SJSA1 (cell line): ENCODE measurements at regions not wholly inside any gene's neighbourhood (a gene's known extent, or its start where the extent isn't known, plus 50 kb on each side); places are given as distances from the start of the nearest gene placed in this dataset.
A peak's percentile ranks its signal among the peaks of the same experiment; 100 is the strongest.

Experiments used
- DNase-seq, 2 experiments: peaks; one replicate each; pipeline ENCODE4 v3.0.0-alpha.2; 2015 to 2020; ENCODE audit warnings: low spot score in 2 of 2, low read depth in 1 of 2
- H3K27ac ChIP-seq: fragments of 250-450 bp; sonication (Bioruptor Pico); 2 replicates; pipeline ENCODE4 v1.5.1; 2020; ENCODE audit warnings: mild to moderate bottlenecking, moderate library complexity
- H3K27me3 ChIP-seq: fragments of 250-450 bp; sonication (Bioruptor Pico); replicated peaks from 2 replicates; pipeline ENCODE4 v1.5.1; 2020; ENCODE audit warnings: mild to moderate bottlenecking, moderate library complexity
- H3K36me3 ChIP-seq: fragments of 250-450 bp; sonication (Bioruptor Pico); 2 replicates; pipeline ENCODE4 v1.5.1; 2020; ENCODE audit warnings: mild to moderate bottlenecking
- H3K4me1 ChIP-seq: fragments of 250-450 bp; sonication (Bioruptor Pico); replicated peaks from 2 replicates; pipeline ENCODE4 v1.6.1; 2021; ENCODE audit warnings: mild to moderate bottlenecking
- H3K4me3 ChIP-seq: fragments of 250-450 bp; sonication (Bioruptor Pico); 2 replicates; pipeline ENCODE4 v1.5.1; 2020; ENCODE audit warnings: mild to moderate bottlenecking
- H3K9me3 ChIP-seq: fragments of 250-450 bp; sonication (Bioruptor Pico); replicated peaks from 2 replicates; pipeline ENCODE4 v1.5.1; 2020; ENCODE audit warnings: mild to moderate bottlenecking

DNA sequence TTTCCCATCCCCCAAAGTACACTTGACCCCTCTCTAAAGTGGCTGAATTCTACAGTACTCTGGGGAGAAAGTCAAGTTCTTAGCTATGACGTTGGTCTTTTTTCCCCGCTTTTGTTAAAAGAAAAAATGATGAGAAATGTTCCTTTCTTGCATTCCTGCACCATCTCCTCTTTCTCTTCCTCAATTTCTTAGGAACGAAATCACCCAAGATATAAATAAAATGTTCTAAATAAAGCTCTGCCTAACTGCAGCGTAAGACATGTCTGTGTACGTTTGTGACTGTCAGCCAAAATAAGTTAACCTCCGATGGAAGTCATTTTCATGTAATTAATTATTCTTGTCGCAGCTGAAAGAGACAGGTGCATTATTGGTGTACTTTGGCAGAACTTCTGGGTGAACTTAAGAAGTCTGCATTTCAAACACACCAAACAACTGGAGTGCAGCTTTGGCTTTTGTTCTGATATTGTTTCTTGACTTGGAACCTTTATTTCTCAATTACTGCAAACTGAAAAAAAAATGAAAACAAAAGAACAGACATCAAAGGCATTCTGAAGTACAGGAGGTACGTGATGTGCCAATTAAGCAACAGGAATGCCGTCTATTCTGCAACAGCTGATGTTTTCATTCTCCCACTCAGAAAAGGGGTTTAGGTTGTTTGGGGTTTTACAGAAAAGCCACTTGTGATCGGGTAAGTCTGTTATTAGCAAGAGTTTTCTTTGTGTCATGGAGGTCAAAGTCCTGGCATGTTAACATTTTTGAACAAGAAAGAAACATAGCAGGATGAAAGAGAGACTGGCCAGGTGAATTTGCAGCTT is 82.4 kb upstream of the SDK1 start:
- DNase-seq = no peak
- Histone ChIP-seq H3K4me1 (no peaks in the 10 kb centered on the region), H3K36me3 (no peaks in the 10 kb centered on the region), H3K27ac (no peak overlapping the region), H3K4me3 (no peak overlapping the region), H3K9me3 (no peaks in the 10 kb centered on the region), H3K27me3 (0 out of 2 replicates have a peak, but pooled peaks cover 3% of the 10 kb centered on the region)

- H3K27ac ChIP-seq = no peak overlapping the region
- peak in 1 of 2 experiments; percentile 10 for DNase-seq
- H3K9me3 ChIP-seq = no peaks in the 10 kb centered on the region
- peaks cover 4% of the 10 kb centered on the region for H3K27me3 ChIP-seq
- H3K4me3 ChIP-seq = no peak overlapping the region
- H3K36me3 ChIP-seq = no peaks in the 10 kb centered on the region
- H3K4me1 ChIP-seq = no peaks in the 10 kb centered on the region
These were observed 71.1 kb upstream of the SDK1 start for GRCh38 chr7:3229904-3230470.

- H3K27ac ChIP-seq = no peak overlapping the region
- H3K4me3 ChIP-seq = no peak overlapping the region
- H3K27me3 ChIP-seq = peaks cover 4% of the 10 kb centered on the region
- peak in 1 of 2 experiments; percentile 16 for DNase-seq
- no peaks in the 10 kb centered on the region for H3K9me3 ChIP-seq
- no peaks in the 10 kb centered on the region for H3K4me1 ChIP-seq
- H3K36me3 ChIP-seq = no peaks in the 10 kb centered on the region
These were observed 70.1 kb upstream of the SDK1 start for GRCh38 chr7:3230908-3231307.

GRCh38 chr7:3232228-3232627 is 68.8 kb upstream of the SDK1 start:
- no peaks in the 10 kb centered on the region; the same call in 1 of the 2 replicates for H3K9me3 ChIP-seq
- peak in 1 of 2 experiments; percentile 4 for DNase-seq

GRCh38 chr7:3233301-3233700 is 67.8 kb upstream of the SDK1 start:
- H3K27ac ChIP-seq = no peak overlapping the region
- H3K36me3 ChIP-seq = no peaks in the 10 kb centered on the region
- no peak overlapping the region for H3K4me3 ChIP-seq
- no peaks in the 10 kb centered on the region; the same call in 1 of the 2 replicates for H3K9me3 ChIP-seq
- no peaks in the 10 kb centered on the region for H3K27me3 ChIP-seq
- peak in 1 of 2 experiments; percentile 22 for DNase-seq
- H3K4me1 ChIP-seq = no peaks in the 10 kb centered on the region; the same call in 1 of the 2 replicates

More at GRCh38 chr7:3232228-3232627, 68.8 kb upstream of the SDK1 start:
- Histone ChIP-seq H3K27me3 (no peaks in the 10 kb centered on the region), H3K4me3 (no peak overlapping the region), H3K27ac (no peak overlapping the region), H3K36me3 (no peaks in the 10 kb centered on the region), H3K4me1 (no peaks in the 10 kb centered on the region)

DNA sequence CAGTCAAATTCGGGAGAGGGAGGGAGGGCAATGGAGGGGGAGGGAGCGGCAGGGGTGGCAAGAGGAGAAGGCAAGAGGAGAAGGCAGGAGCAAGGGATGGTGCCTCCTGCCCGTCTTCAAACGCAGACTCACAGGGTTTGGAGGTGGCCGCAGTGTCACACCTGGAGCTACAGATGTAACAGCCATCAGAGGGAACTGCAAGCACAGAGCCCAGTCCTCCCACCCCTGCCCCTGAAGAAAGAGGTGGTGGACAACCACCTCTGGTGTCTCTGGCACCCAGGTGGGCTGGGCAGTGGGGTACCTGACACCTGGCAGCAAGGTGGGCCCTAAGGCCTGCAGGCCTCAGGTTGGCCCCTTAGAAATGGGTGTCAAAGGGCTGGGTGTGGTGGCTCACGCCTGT is 67.0 kb upstream of the SDK1 start:
- no peaks in the 10 kb centered on the region for H3K36me3 ChIP-seq
- H3K4me1 ChIP-seq = no peaks in the 10 kb centered on the region; the same call in 1 of the 2 replicates
- DNase-seq = peak in 1 of 2 experiments; percentile 20
- no peak overlapping the region for H3K4me3 ChIP-seq
- no peak overlapping the region for H3K27ac ChIP-seq
- H3K27me3 ChIP-seq = no peaks in the 10 kb centered on the region
- H3K9me3 ChIP-seq = no peaks in the 10 kb centered on the region; the same call in 1 of the 2 replicates

- H3K27ac ChIP-seq = no peak overlapping the region
- H3K36me3 ChIP-seq = no peaks in the 10 kb centered on the region
- no peaks in the 10 kb centered on the region; the same call in 1 of the 2 replicates for H3K4me1 ChIP-seq
- peak in 1 of 2 experiments; percentile 3 for DNase-seq
- H3K27me3 ChIP-seq = no peaks in the 10 kb centered on the region
- no peaks in the 10 kb centered on the region; the same call in 1 of the 2 replicates for H3K9me3 ChIP-seq
- no peak overlapping the region for H3K4me3 ChIP-seq
These were observed 66.2 kb upstream of the SDK1 start for GRCh38 chr7:3234851-3235250.

DNA sequence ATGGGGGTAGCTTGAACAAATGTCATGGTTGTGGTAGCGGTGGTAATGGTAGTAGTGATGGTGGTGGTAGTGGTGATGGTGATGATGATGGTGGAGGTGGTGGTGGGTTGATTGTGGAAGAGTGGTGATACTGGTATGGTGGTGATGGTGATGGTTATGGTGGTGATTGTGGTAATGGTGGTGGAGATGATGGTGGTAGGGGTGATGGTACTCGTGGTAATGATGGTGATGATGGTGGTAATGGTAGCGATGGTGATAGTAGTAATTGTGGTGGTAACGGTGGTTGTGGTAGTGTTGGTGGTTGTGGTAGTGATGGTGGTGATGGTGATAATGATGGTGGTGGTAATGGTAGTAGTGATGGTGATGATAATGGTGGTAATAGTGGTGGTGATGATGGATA is 65.7 kb upstream of the SDK1 start:
- no peaks in the 10 kb centered on the region for H3K36me3 ChIP-seq
- H3K27me3 ChIP-seq = no peaks in the 10 kb centered on the region
- peak in 1 of 2 experiments; percentile 5 for DNase-seq
- no peak overlapping the region for H3K4me3 ChIP-seq
- H3K4me1 ChIP-seq = no peaks in the 10 kb centered on the region; the same call in 1 of the 2 replicates
- H3K27ac ChIP-seq = no peak overlapping the region
- H3K9me3 ChIP-seq = no peaks in the 10 kb centered on the region; the same call in 1 of the 2 replicates

- no peaks in the 10 kb centered on the region for H3K36me3 ChIP-seq
- H3K27ac ChIP-seq = no peak overlapping the region
- DNase-seq = no peak
- no peaks in the 10 kb centered on the region; the same call in 1 of the 2 replicates for H3K4me1 ChIP-seq
- no peaks in the 10 kb centered on the region; the same call in 1 of the 2 replicates for H3K9me3 ChIP-seq
- no peaks in the 10 kb centered on the region for H3K27me3 ChIP-seq
- no peak overlapping the region for H3K4me3 ChIP-seq
These were observed 64.8 kb upstream of the SDK1 start for GRCh38 chr7:3236268-3236667.

DNA sequence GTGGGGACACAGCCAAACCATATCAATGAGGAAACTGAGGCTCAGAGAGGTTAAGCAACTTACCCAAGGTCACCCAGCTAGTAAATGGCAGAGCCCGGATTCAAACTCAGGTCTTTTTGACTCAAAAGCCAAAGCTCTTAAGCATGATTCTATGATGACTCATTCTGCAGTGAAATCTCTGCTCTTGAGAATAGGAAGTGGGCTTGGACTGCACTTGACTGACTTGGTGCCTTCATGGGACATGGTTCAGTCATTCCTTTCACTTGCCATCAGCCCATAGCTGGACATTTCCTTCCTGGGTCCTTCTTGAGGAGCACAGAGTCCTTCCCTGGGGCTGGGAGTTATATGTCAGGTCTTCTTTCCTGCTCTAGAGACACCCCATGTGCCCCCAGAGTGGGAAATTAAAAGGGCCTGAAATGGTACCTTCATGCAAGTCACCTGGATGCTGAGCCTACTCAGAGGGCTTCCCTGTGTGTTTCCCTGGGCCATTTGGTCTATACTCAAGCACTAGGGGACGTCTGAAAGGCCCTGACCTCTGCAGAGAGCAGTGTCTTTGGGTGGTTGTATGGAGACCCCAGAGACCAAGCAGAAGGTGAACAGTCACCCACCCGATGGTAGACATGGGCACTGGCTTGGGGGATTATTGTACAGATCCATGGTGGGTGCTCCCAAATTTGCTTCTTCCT is 62.4 kb upstream of the SDK1 start:
- Histone ChIP-seq H3K4me3 (no peak overlapping the region), H3K36me3 (no peaks in the 10 kb centered on the region), H3K4me1 (peaks cover 7% of the 10 kb centered on the region), H3K9me3 (no peaks in the 10 kb centered on the region; the same call in 1 of the 2 replicates), H3K27me3 (no peaks in the 10 kb centered on the region), H3K27ac (no peak overlapping the region)
- DNase-seq = peak in 1 of 2 experiments; percentile 16

- peak in 1 of 2 experiments; percentile 19 for DNase-seq
- Histone ChIP-seq H3K27ac (no peak overlapping the region), H3K36me3 (no peaks in the 10 kb centered on the region), H3K4me1 (peaks cover 14% of the 10 kb centered on the region), H3K27me3 (no peaks in the 10 kb centered on the region), H3K9me3 (no peaks in the 10 kb centered on the region; the same call in 1 of the 2 replicates), H3K4me3 (no peak overlapping the region)
These were observed 61.8 kb upstream of the SDK1 start for GRCh38 chr7:3239291-3239691.

- peak in 1 of 2 experiments; percentile 28 for DNase-seq
- no peaks in the 10 kb centered on the region; the same call in 1 of the 2 replicates for H3K9me3 ChIP-seq
- no peaks in the 10 kb centered on the region for H3K27me3 ChIP-seq
- peaks cover 29% of the 10 kb centered on the region for H3K4me1 ChIP-seq
- H3K4me3 ChIP-seq = no peak overlapping the region
- no peaks in the 10 kb centered on the region for H3K36me3 ChIP-seq
- no peak overlapping the region for H3K27ac ChIP-seq
These were observed 60.1 kb upstream of the SDK1 start for GRCh38 chr7:3240826-3241430.

DNA sequence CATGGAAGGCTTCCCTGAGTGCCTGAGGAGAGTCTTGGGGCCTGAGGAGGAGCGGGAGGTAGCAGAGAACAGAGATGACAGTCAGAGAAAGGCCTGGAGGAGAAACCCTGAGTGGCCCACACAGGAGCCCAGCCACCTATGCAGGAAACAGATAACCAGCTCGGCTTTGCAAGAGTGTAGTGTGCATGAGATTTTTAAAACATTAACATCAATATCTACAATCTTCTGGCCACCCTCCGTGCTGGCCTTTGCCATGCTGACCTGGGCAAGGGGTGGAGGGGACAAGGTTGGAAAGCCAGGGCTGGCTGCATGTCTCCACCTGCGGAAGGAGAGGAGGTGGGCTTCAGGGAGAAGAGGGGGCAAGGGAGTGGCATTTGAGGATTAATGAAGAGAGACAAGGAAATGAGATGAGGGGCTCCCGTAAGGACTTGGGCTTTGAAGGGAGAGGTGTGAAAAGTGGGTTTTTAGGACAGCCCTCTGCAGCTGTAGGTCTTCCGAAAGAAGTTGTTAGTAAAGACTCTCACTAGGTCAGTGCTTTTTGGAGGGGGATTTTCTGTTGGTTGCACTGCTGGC is 59.3 kb upstream of the SDK1 start:
- peak in 1 of 2 experiments; percentile 34 for DNase-seq
- Histone ChIP-seq H3K4me1 (peaks cover 29% of the 10 kb centered on the region), H3K27ac (no peak overlapping the region), H3K36me3 (no peaks in the 10 kb centered on the region), H3K9me3 (peaks cover 2% of the 10 kb centered on the region; the same call in 1 of the 2 replicates), H3K4me3 (no peak overlapping the region), H3K27me3 (no peaks in the 10 kb centered on the region)
